ENCODE measurements at regions not wholly inside any gene's neighbourhood (a gene's known extent, or its start where the extent isn't known, plus 50 kb on each side); places are given as distances from the start of the nearest gene placed in this dataset.

DNA sequence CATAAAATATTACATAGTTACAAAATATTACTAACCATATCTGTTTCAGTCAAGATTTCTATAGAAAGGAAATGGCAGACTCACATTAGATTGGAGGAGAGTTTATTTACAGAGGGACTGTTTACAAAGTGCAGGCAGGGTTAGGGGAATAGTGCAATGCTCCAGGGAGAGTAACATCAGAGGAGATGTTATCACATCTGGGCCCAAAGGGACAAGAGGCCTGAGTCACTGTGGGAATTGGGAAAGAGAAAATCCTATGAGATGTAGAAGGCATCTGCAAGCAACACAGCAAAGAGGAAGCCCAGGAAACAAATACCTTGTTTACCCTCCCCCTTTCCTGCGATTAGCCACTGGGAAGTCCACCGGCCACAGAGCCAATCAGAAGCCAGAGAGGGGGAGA is 227.3 kb upstream of the TANK start:
- POLR2A ChIA-PET: no interaction called here

GRCh38 chr2:160934263-160934662 is 226.0 kb upstream of the TANK start:
- ChIA-PET POLR2A (no interaction called here), CTCF (no interaction called here)
- no peak for DNase-seq (ENCODE audit: low read depth, low spot score)
- intact Hi-C loops (cut with micrococcal nuclease; ENCODE audit: unreplicated experiment): no loop called here
- no TSS peak for BruUV-seq (replicated peaks)
- H3K36me3 ChIP-seq (ENCODE audit: control insufficient read depth, insufficient read depth, low read length): no peaks in the 10 kb centered on the region
- no peak for TF ChIP-seq SIN3A (IDR thresholded peaks at IDR 0.05; ENCODE audit: borderline replicate concordance, insufficient read depth, low read depth, low read length)
- TF ChIP-seq REST (IDR thresholded peaks at IDR 0.05; ENCODE audit: insufficient read depth in 1 of 2, low read depth in 2 of 2, low read length in 1 of 2): no peak
- no peak for TF ChIP-seq TCF7L2 (IDR thresholded peaks at IDR 0.05; ENCODE audit: low read depth, low read length)
- no peak for TF ChIP-seq CTCF (IDR thresholded peaks at IDR 0.05)
- H3K27me3 ChIP-seq (ENCODE audit: control insufficient read depth, insufficient read depth, low read length): 0 out of 2 replicates have a peak, but pooled peaks cover 2% of the 10 kb centered on the region
- H3K9me3 ChIP-seq (ENCODE audit: control insufficient read depth, insufficient read depth, low read depth, low read length): no peaks in the 10 kb centered on the region
- H3K4me1 ChIP-seq (ENCODE audit: control insufficient read depth, insufficient read depth, low read length): no peaks in the 10 kb centered on the region
- no peak for ATAC-seq
- in situ Hi-C loops (cut with HindIII; ENCODE audit: low pct_unique_long_range_greater_than_20kb, low sequenced_read_pairs): no loop called here
- H3K4me3 ChIP-seq (ENCODE audit: low read depth in 2 of 2, low read length in 2 of 2): no peak overlapping the region
- no peak overlapping the region for H3K27ac ChIP-seq (ENCODE audit: low read length)

More for the DNA sequence above, 227.3 kb upstream of the TANK start:
- Histone ChIP-seq H3K4me1 (ENCODE audit: control insufficient read depth, insufficient read depth, low read length) (no peaks in the 10 kb centered on the region), H3K4me3 (ENCODE audit: low read depth in 2 of 2, low read length in 2 of 2) (no peak overlapping the region), H3K9me3 (ENCODE audit: control insufficient read depth, insufficient read depth, low read depth, low read length) (no peaks in the 10 kb centered on the region), H3K27ac (ENCODE audit: low read length) (no peak overlapping the region), H3K36me3 (ENCODE audit: control insufficient read depth, insufficient read depth, low read length) (no peaks in the 10 kb centered on the region), H3K27me3 (ENCODE audit: control insufficient read depth, insufficient read depth, low read length) (0 out of 2 replicates have a peak, but pooled peaks cover 2% of the 10 kb centered on the region)
- DNase-seq (ENCODE audit: low read depth, low spot score) (no peak), ATAC-seq (no peak)
- no TSS peak for BruUV-seq (replicated peaks)
- in situ Hi-C loops (cut with HindIII; ENCODE audit: low pct_unique_long_range_greater_than_20kb, low sequenced_read_pairs): no loop called here
- no peak for TF ChIP-seq CTCF (IDR thresholded peaks at IDR 0.05)
- TF ChIP-seq REST (IDR thresholded peaks at IDR 0.05; ENCODE audit: insufficient read depth in 1 of 2, low read depth in 2 of 2, low read length in 1 of 2): no peak
- no peak for TF ChIP-seq POLR2AphosphoS5 (IDR thresholded peaks at IDR 0.05; ENCODE audit: low read depth, low read length)
- intact Hi-C loops (cut with micrococcal nuclease; ENCODE audit: unreplicated experiment): no loop called here
- CTCF ChIA-PET: no interaction called here

Data from Panc1 (cell line).